NCI-H1930 (cell line): ENCODE measurements at regions not wholly inside any gene's neighbourhood (a gene's known extent, or its start where the extent isn't known, plus 50 kb on each side); places are given as distances from the start of the nearest gene placed in this dataset.

ENCODE experiments used
- DNase-seq, 2 experiments: peaks; one replicate each; lab custom pipeline; 2025; lab: John Stamatoyannopoulos, UW

- no peak for DNase-seq
Observed at GRCh38 chr1:5597991-5598823, 394.0 kb downstream of the NPHP4 start.

GRCh38 chr1:5597171-5597850 lies 394.9 kb downstream of the NPHP4 start:
- no peak for DNase-seq

- DNase-seq = no peak
Observed at GRCh38 chr1:5596651-5597050, 395.6 kb downstream of the NPHP4 start.

GRCh38 chr1:5595531-5596170 lies 396.6 kb downstream of the NPHP4 start:
- DNase-seq = no peak

- no peak for DNase-seq
Observed at GRCh38 chr1:5594056-5594956, 397.9 kb downstream of the NPHP4 start.

- no peak for DNase-seq
Observed at GRCh38 chr1:5590717-5591116, 401.5 kb downstream of the NPHP4 start.

GRCh38 chr1:5586629-5587028 lies 405.6 kb downstream of the NPHP4 start:
- DNase-seq = no peak

GRCh38 chr1:5585256-5585655 lies 407.0 kb downstream of the NPHP4 start:
- no peak for DNase-seq

- no peak for DNase-seq
Observed at GRCh38 chr1:5580926-5581325, 411.3 kb downstream of the NPHP4 start.

GRCh38 chr1:5579966-5580365 lies 412.3 kb downstream of the NPHP4 start:
- no peak for DNase-seq

GRCh38 chr1:5578690-5579089 lies 413.5 kb downstream of the NPHP4 start:
- no peak for DNase-seq

- no peak for DNase-seq
Observed at GRCh38 chr1:5577255-5578040, 414.8 kb downstream of the NPHP4 start.

- DNase-seq = no peak
Observed at GRCh38 chr1:5576673-5577065, 415.6 kb downstream of the NPHP4 start.

GRCh38 chr1:5576011-5576672 lies 416.1 kb downstream of the NPHP4 start:
- DNase-seq = no peak

- DNase-seq = no peak
Observed at GRCh38 chr1:5575396-5575940, 416.8 kb downstream of the NPHP4 start.

- DNase-seq = no peak
Observed at GRCh38 chr1:5574641-5575040, 417.6 kb downstream of the NPHP4 start.

- no peak for DNase-seq
Observed at GRCh38 chr1:5572794-5573193, 419.4 kb downstream of the NPHP4 start.

GRCh38 chr1:5571861-5572401 lies 420.3 kb downstream of the NPHP4 start:
- DNase-seq = no peak

- no peak for DNase-seq
Observed at GRCh38 chr1:5571438-5571837, 420.8 kb downstream of the NPHP4 start.

- DNase-seq = no peak
Observed at GRCh38 chr1:5570931-5571330, 421.3 kb downstream of the NPHP4 start.
